Stimulated activated CD8-positive, alpha-beta memory T cell treated with anti-CD3 and anti-CD28 coated beads, Interleukin-4, amount 100 ng/mL, for 24 hours (primary cell): ENCODE measurements at regions not wholly inside any gene's neighbourhood (a gene's known extent, or its start where the extent isn't known, plus 50 kb on each side); places are given as distances from the start of the nearest gene placed in this dataset.
"Not testable (repeated sequence)": the region's sequence is repeated elsewhere in the genome, so short reads cannot be mapped to it uniquely, and the experiment has no call there.

Experiments
- DNase-seq: peaks from one replicate; pipeline ENCODE4 v3.0.0-alpha.2; 2020; ENCODE audit warnings: low read depth

DNA sequence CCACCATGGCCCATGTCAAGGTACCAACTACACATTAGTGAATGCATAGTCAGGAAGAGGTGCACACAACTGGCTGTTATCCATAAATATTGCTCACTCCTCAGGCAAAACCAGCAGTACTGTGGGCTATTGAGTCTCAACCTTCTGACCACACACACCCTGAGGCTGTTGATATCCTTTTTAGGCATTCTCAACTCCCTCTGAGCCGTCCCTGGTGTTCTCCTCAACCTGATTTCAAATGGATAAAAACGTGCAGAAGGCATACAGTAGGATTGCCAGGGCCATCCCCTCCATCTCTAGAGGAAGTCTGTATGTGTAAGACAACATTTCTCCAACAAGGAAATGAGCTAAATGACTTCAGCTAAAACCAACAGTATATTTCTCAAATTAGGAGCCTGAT is 98.7 kb upstream of the KLHL13 start:
- no peak for DNase-seq

- DNase-seq: no peak
Measured at GRCh38 chrX:118216087-118216486, 99.5 kb upstream of the KLHL13 start.

DNA sequence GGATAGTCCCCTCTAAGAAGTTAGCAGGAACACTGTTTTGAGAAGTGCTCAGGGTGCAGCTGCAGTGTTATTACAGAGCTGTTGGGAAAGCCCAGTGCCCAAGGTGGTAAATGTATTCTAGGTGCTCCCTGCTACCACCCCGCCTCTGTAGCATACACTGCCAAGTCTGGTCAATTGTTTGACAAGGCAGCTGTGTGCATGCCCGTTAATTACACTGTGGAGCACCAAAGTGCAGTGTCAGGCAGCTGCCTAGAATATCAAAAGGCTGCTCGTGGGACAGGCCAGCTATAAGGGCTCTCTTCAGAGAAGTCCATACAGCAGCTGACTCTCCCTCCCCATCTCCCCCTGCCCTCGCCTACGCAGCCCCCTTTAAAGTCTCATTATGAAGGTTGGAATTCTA is 99.9 kb upstream of the KLHL13 start:
- DNase-seq: no peak

GRCh38 chrX:118218079-118218478 is 101.5 kb upstream of the KLHL13 start:
- no peak for DNase-seq

GRCh38 chrX:118218940-118219339 is 102.3 kb upstream of the KLHL13 start:
- no peak for DNase-seq

DNA sequence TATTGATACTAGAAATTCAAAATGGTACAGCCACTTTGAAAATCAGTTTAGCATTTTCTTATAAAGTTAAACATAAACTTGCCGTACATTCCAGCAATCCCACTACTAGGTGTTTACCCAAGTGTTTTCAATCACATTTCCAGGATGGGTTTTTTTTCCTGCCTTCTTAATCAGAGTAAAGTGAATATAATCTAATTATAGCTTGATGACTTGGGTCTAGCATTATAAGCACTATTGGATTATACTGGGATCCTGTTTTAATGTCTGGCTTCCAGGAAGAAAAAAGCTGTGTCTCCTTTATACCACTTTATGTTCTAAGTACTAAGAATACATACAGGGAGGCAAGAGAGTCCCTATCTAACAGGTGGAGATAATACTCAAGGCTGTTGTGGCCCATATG is 103.3 kb upstream of the KLHL13 start:
- DNase-seq: no peak

GRCh38 chrX:118220509-118220908 is 103.9 kb upstream of the KLHL13 start:
- no peak for DNase-seq

DNA sequence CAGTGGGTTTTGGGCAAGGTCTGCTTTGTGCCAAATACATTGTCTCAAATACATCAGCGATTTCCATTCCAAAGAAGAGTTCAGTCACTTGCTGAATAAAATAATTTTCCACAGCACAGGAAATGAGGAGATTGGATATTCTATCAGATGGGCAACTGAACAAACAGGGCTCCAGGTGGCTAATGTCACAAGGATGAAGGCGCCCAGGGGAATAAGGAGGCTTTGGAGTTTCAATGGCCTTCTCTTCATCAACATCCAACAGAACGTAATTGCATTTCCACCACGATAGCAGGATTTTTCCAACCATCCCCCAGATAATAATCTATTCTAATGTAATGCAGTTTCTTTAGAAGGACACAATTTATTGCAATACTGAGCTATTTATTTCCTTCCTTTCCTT is 104.7 kb upstream of the KLHL13 start:
- DNase-seq: no peak

DNA sequence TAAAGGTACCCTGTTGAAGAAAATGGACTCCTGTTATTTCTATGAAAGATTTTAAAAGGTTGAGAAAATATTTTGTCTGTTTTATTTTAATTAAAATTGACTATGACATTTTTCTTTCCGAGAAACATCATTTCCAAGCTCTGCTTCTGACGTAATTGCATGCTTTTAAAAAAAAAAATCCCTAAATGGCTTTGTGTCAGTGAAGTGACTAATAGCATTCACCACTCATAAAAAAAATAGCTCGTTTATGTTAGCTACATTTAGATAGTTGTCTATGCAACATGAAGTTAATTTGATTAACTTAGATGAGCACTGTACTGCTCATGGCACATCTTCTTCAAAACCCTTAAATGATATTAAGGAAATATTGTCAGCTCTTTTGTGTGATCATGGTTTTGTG is 105.1 kb upstream of the KLHL13 start:
- DNase-seq: no peak

DNA sequence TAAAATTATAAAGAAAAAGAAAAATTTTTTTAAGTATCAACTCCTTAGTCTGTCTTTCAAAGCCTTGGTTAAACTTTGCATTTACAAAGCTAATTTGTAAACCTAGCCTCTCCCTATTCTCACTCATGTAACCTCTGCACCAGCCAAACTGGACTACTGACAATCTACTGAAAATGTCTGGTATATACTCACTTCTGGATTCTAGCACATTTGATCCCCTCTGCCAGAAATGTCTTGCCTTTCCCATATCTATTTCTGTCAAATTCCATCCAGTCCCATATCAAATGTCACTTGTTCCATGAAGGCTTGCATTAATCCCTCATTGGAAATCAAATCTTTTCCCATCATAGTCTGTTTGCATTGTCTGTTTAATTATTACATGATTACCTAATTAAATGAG is 105.8 kb upstream of the KLHL13 start:
- no peak for DNase-seq

DNA sequence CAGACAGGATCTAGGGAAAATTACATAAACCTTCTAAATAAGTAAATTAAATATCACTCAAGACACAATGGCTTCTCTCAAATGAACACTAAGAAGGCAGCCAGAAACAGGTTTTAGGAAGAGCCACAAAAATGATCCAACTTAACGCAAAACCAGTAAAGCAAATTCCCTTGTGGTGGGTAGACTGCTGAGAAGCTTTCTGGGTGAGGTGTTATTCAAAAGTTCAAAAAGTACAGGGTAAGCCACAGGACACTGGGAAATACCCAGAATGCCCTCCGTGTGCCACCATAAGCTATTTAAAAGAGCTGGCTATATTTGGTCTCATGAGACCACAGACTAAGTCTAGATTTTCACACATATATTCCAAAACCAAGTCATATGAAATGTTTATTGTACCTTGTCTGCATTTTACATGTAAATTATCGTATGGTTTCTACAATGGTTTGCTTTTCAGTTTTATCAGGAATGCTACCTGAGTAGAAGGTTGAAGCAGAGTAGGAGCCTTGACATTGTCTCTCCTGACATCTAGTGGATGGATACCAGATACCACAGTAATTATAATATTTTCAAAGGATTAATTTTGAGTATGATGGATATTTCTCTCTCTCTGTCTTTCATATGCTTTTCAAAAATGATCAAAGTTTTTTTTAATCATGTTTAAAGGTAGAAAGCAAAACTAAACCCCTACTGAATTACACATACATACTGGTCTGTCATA is 109.3 kb upstream of the KLHL13 start:
- no peak for DNase-seq

DNA sequence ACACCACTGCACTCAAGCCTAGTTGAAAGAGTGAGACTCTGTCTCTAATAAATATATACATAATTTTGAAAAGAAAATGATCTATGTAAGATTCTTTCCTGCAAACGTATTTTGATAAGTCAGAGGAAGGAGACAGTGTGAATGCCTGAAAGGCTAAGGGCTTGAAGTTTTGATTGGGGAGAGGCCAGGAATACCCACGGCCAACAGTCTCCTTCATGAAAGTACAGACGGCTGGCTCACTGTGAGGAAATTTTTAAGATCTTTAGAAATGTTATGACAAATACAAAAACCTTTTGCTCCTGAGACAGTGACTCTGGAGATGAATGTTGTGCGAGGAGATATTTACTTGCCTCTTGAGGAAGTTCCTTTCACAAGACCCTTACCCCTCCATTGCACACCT is 111.4 kb upstream of the KLHL13 start:
- no peak for DNase-seq

GRCh38 chrX:118228456-118228855 is 111.8 kb upstream of the KLHL13 start:
- DNase-seq: no peak

- no peak for DNase-seq
Measured at GRCh38 chrX:118231464-118231863, 114.4 kb upstream of the WDR44 start.

GRCh38 chrX:118239178-118239870 is 106.6 kb upstream of the WDR44 start:
- DNase-seq: no peak

- DNase-seq: no peak
Measured at GRCh38 chrX:118239913-118240698, 105.8 kb upstream of the WDR44 start.

DNA sequence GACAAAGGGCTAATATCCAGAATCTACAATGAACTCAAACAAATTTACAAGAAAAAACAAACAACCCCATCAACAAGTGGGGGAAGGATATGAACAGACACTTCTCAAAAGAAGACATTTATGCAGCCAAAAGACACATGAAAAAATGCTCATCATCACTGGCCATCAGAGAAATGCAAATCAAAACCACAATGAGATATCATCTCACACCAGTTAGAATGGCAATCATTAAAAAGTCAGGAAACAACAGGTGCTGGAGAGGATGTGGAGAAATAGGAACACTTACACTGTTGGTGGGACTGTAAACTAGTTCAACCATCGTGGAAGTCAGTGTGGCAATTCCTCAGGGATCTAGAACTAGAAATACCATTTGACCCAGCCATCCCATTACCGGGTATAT is 98.9 kb upstream of the WDR44 start:
- DNase-seq: not testable (repeated sequence)

GRCh38 chrX:118249146-118249545 is 96.8 kb upstream of the WDR44 start:
- no peak for DNase-seq

GRCh38 chrX:118250445-118250844 is 95.5 kb upstream of the WDR44 start:
- DNase-seq: no peak

DNA sequence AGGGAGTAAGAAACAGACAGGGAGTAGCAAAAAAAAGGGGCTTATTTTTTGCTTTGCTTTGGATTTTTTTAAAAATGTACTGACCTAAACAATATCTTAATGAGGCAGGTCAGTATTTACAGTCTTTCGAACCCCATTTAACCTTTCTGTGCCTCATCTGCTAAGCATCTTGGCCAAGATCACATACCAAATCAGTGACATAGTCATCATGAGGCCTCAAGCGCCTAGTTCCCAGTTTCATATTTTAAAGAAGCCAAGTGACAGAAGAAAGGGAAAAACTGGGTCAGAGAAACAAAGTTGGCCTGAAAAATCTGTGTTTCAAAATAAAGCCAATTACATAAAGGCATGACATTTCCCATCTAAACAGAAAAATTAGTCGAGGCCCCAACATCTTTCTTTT is 94.6 kb upstream of the WDR44 start:
- DNase-seq: no peak

GRCh38 chrX:118252967-118253366 is 92.9 kb upstream of the WDR44 start:
- DNase-seq: no peak

- DNase-seq: peak; percentile 6
Measured at GRCh38 chrX:118254611-118255010, 91.3 kb upstream of the WDR44 start.

DNA sequence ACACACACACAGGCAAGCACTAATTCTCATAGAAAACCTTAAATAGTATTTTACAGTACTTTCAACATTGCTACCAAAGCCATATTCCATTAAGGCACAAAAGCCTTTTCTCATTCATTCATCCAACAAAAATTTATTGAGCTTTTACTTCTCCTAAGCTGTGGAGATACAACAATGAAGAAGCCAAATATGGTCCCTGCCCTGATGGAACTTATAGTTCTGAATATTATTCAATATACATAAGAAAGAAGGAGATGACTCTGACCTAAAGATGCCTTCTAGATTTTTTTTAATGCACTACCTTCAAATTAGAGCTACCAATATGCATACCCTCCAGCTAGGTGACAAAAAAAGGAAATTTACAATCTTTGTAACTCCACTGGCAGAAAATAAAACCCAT is 90.0 kb upstream of the WDR44 start:
- no peak for DNase-seq
